Uterus (tissue), 3 donors: ENCODE measurements at regions not wholly inside any gene's neighbourhood (a gene's known extent, or its start where the extent isn't known, plus 50 kb on each side); places are given as distances from the start of the nearest gene placed in this dataset.

Source experiments
- DNase-seq, 2 donors: peaks; one replicate each; pipeline ENCODE4 v3.0.0-alpha.2; 2019 to 2020
- H3K27ac ChIP-seq, 2 donors: fragments of 200-600 bp; sonication (generic); 1 replicate in 1 of 2; 2 replicates in 1 of 2; pipeline ENCODE4 v1.5.1; 2016 to 2018
- H3K27me3 ChIP-seq, 2 donors: fragments of 200-600 bp; sonication (generic); one replicate each; pipeline ENCODE4 v1.5.1; 2018 to 2019; ENCODE audit warnings: control low read depth in 1 of 2
- H3K36me3 ChIP-seq, 2 donors: fragments of 200-600 bp; sonication (generic); one replicate each; pipeline ENCODE4 v1.5.1; 2019; ENCODE audit warnings: control low read depth in 1 of 2
- H3K4me1 ChIP-seq, 2 donors: fragments of 200-600 bp; sonication (generic); one replicate each; pipeline ENCODE4 v1.5.1; 2018 to 2019; ENCODE audit warnings: control low read depth in 1 of 2
- H3K4me3 ChIP-seq, 2 donors: fragments of 200-600 bp; sonication (generic); 1 replicate in 1 of 2; 2 replicates in 1 of 2; pipeline ENCODE4 v1.5.1; 2018 to 2019; ENCODE audit warnings: mild to moderate bottlenecking in 1 of 2
- H3K9me3 ChIP-seq, 2 donors: fragments of 200-600 bp; sonication (generic); one replicate each; pipeline ENCODE4 v1.5.1; 2019; ENCODE audit warnings: control low read depth in 1 of 2
- CTCF ChIP-seq, 4 experiments: fragments of 200-600 bp in 2 of 4; fragments of 450-650 bp in 2 of 4; sonication (generic) in 2 of 4; IDR thresholded peaks; one replicate each; pipeline ENCODE4 v1.5.1; 2016 to 2019; ENCODE audit warnings: antibody characterized with exemption in 4 of 4, mild to moderate bottlenecking in 2 of 4, moderate library complexity in 1 of 4
- POLR2A ChIP-seq, 2 donors: fragments of 450-650 bp; IDR thresholded peaks; one replicate each; pipeline ENCODE4 v1.6.1; 2016; ENCODE audit warnings: antibody characterized with exemption in 2 of 2, mild to moderate bottlenecking in 1 of 2, moderate library complexity in 1 of 2
- intact Hi-C: fragments of 100-400 bp; cut with DNase I; formaldehyde crosslinking; loops from one replicate; pipeline ENCODE4 v1.15.1; 2023; ENCODE audit warnings: low total_unique reads
- donor health status: DM: yes; HTN: yes; CAD: no.

- no peaks in the 10 kb centered on the region for H3K36me3 ChIP-seq
- no peaks in the 10 kb centered on the region for H3K4me1 ChIP-seq
- no peak overlapping the region for H3K27ac ChIP-seq
- H3K27me3 ChIP-seq = no peaks in the 10 kb centered on the region
- DNase-seq = no peak
- TF ChIP-seq CTCF (IDR thresholded peaks at IDR 0.05) (no peak), POLR2A (IDR thresholded peaks at IDR 0.05) (no peak)
- H3K4me3 ChIP-seq = no peak overlapping the region
- no peaks in the 10 kb centered on the region for H3K9me3 ChIP-seq
- intact Hi-C loops = no loop called here
Measured at GRCh38 chr6:139904568-139904967, 530.1 kb upstream of the CITED2 start.

GRCh38 chr6:139904158-139904533 lies 529.7 kb upstream of the CITED2 start:
- H3K9me3 ChIP-seq = no peaks in the 10 kb centered on the region
- no peak overlapping the region for H3K27ac ChIP-seq
- no peaks in the 10 kb centered on the region for H3K4me1 ChIP-seq
- intact Hi-C loops = no loop called here
- no peaks in the 10 kb centered on the region for H3K27me3 ChIP-seq
- H3K4me3 ChIP-seq = no peak overlapping the region
- TF ChIP-seq POLR2A (IDR thresholded peaks at IDR 0.05) = no peak
- TF ChIP-seq CTCF (IDR thresholded peaks at IDR 0.05) = no peak
- no peak for DNase-seq
- no peaks in the 10 kb centered on the region for H3K36me3 ChIP-seq

- TF ChIP-seq CTCF (IDR thresholded peaks at IDR 0.05) (no peak), POLR2A (IDR thresholded peaks at IDR 0.05) (no peak)
- H3K27me3 ChIP-seq = no peaks in the 10 kb centered on the region
- H3K27ac ChIP-seq = no peak overlapping the region
- H3K36me3 ChIP-seq = no peaks in the 10 kb centered on the region
- no peaks in the 10 kb centered on the region for H3K9me3 ChIP-seq
- no peaks in the 10 kb centered on the region for H3K4me1 ChIP-seq
- H3K4me3 ChIP-seq = no peak overlapping the region
- no peak for DNase-seq
- intact Hi-C loops = no loop called here
Measured at GRCh38 chr6:139903411-139904157, 529.1 kb upstream of the CITED2 start.

- Histone ChIP-seq H3K27ac (no peak overlapping the region), H3K9me3 (no peaks in the 10 kb centered on the region), H3K4me1 (no peaks in the 10 kb centered on the region), H3K4me3 (no peak overlapping the region), H3K27me3 (no peaks in the 10 kb centered on the region), H3K36me3 (no peaks in the 10 kb centered on the region)
- TF ChIP-seq CTCF (IDR thresholded peaks at IDR 0.05) (peak in 2 of 4 experiments; percentile 7 to 9), POLR2A (IDR thresholded peaks at IDR 0.05) (no peak)
- DNase-seq = no peak
- intact Hi-C loops = no loop called here
Measured at GRCh38 chr6:139895205-139895793, 520.9 kb upstream of the CITED2 start.

GRCh38 chr6:139894271-139894670 lies 519.8 kb upstream of the CITED2 start:
- Histone ChIP-seq H3K27me3 (no peaks in the 10 kb centered on the region), H3K36me3 (no peaks in the 10 kb centered on the region), H3K4me1 (no peaks in the 10 kb centered on the region), H3K27ac (no peak overlapping the region), H3K9me3 (no peaks in the 10 kb centered on the region), H3K4me3 (no peak overlapping the region)
- TF ChIP-seq POLR2A (IDR thresholded peaks at IDR 0.05) (no peak), CTCF (IDR thresholded peaks at IDR 0.05) (no peak)
- intact Hi-C loops = no loop called here
- no peak for DNase-seq
